ENCODE measurements at regions not wholly inside any gene's neighbourhood (a gene's known extent, or its start where the extent isn't known, plus 50 kb on each side); places are given as distances from the start of the nearest gene placed in this dataset.
"Not testable (repeated sequence)": the region's sequence is repeated elsewhere in the genome, so short reads cannot be mapped to it uniquely, and the experiment has no call there.

DNA sequence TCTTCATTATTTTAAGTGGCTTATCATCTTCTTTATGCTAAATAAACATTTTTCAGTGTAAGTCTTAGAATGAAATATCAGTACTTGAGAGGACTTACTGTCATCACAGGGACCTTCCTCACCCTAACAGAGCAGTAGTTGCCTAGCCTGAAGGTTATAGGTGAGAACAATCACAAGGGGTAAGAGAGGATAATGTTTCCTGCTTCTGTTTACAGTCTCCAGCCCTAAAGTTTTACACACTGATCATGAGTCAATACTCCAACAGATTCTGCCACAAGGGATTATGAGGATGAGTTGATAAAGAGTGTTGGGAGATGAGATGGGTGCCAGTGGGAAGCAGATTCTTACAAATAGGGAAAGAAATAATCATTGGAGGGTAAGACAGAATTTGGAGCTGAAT lies 265.1 kb upstream of the DAB2 start:
- no peak for DNase-seq (ENCODE audit: low read depth)
- TF ChIP-seq, protein P1, sequence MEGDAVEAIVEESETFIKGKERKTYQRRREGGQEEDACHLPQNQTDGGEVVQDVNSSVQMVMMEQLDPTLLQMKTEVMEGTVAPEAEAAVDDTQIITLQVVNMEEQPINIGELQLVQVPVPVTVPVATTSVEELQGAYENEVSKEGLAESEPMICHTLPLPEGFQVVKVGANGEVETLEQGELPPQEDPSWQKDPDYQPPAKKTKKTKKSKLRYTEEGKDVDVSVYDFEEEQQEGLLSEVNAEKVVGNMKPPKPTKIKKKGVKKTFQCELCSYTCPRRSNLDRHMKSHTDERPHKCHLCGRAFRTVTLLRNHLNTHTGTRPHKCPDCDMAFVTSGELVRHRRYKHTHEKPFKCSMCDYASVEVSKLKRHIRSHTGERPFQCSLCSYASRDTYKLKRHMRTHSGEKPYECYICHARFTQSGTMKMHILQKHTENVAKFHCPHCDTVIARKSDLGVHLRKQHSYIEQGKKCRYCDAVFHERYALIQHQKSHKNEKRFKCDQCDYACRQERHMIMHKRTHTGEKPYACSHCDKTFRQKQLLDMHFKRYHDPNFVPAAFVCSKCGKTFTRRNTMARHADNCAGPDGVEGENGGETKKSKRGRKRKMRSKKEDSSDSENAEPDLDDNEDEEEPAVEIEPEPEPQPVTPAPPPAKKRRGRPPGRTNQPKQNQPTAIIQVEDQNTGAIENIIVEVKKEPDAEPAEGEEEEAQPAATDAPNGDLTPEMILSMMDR (IDR thresholded peaks at IDR 0.05; ENCODE audit: insufficient read depth, low read length): no peak
- no peak overlapping the region for H3K4me3 ChIP-seq (ENCODE audit: low read depth, low read length)

DNA sequence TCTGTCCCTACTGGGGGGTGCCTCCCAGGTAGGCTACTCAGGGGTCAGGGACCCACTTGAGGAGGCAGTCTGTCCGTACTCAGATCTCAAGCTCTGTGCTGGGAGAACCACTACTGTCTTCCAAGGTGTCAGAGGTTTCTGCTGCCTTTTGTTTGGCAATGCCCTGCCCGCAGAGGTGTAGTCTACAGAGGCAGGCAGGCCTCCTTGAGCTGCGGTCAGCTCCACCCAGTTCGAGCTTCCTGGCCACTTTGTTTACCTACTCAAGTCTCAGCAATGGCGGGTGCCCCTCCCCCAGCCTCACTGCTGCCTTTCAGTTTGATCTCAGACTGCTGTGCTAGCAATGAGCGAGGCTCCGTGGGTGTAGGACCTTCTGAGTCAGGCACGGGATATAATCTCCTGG lies 263.1 kb upstream of the DAB2 start:
- not testable (repeated sequence) for DNase-seq (ENCODE audit: low read depth); H3K4me3 ChIP-seq (ENCODE audit: low read depth, low read length)

DNA sequence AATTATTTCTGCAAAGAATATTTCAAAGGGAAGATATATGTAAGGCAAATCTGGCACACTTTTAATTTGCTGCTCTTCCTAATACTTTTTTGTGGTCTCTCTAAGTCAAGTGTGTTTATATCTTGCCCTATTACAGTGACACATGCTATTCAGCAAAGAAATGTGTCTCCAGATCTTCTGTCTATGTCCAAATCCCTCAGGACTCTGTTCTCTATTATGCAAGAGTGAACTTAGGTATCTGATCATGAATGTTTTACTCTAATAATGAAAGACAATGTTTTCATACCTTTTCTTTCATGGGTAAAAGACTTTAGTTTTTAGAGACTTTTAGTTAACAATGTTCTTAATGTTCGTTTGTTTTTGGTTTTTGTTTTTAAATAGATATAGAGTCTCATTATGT lies 255.4 kb upstream of the DAB2 start:
- no peak for DNase-seq (ENCODE audit: low read depth)
- TF ChIP-seq, protein P1 (IDR thresholded peaks at IDR 0.05; ENCODE audit: insufficient read depth, low read length): no peak
- H3K4me3 ChIP-seq (ENCODE audit: low read depth, low read length): no peak overlapping the region

DNA sequence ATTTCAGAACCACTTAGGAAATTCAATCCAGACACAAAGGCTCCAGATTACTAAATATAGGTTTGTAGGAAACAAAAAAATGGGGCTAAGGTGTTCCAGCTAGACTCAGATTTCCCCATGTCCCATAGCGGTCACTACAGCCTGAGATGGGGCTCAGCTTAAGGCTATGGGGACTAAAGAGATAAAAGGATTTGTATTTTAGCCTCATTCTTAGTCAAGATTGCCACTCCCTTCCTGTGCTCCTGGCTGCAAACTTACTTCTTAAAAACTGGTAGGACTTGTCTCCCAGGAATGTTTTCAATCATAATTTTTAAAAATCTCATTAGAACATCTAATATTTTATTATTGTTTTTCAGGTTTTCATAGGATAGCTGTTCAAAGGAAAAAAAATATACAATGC lies 253.8 kb upstream of the DAB2 start:
- DNase-seq (ENCODE audit: low read depth): no peak
- TF ChIP-seq, protein P1 (IDR thresholded peaks at IDR 0.05; ENCODE audit: insufficient read depth, low read length): no peak
- no peak overlapping the region for H3K4me3 ChIP-seq (ENCODE audit: low read depth, low read length)

DNA sequence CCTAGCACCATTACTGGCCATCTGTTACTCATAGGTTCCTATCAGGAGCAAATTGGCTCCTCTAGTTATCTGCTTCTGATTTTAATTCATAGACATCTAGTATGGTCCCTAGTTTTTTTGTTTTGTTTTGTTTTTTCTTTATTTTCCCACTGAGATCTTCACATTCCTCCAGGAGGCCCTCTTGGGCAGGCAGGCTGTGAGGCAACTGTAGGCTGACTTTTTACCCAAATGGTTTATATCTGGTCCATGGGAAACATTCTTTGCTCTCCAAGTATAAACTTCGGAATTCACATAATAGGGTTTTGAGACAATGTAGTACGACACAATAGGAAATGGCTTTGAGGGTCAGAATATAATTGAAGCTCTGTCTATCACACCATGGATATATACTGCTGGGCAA lies 250.9 kb upstream of the DAB2 start:
- no peak overlapping the region for H3K4me3 ChIP-seq (ENCODE audit: low read depth, low read length)
- TF ChIP-seq, protein P1 (IDR thresholded peaks at IDR 0.05; ENCODE audit: insufficient read depth, low read length): no peak
- no peak for DNase-seq (ENCODE audit: low read depth)

DNA sequence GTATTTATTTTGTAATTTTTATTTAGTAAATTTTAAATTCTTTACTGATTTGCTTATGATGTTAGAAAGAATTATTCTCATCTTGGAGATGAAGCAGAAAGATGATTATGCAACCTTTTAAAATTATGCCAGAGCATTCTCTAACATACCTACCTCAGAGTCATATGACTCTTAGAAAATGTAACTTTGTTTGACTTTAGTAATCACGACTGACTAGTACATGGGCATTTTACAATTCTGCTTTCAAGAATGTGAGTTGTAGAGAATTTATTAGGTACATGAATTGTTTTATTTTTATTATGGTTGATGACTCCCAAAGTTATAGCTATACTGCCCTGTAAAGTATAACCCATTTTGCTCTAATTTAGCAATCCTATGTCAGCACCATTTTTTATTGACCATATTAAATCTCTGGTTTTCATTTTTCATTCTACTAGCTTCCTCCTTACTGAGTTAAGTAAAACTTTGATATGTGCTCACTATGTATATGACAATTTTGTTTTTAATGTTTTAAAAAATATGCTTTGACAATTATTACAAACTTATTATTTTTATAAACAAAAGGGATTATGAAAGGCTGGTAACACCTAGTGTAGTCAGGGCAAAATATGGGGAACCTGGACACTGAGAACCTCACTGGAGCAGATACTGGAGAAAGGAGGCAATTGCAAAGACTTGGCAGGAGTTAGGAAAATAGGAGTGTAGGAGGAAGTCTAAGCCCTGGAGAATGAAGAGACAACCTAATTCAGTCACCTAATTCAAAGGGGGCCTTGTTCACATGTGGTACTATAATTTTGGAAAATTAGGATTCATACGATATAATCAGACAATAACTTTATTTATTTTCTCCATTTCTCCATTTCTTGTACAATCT lies 249.7 kb upstream of the DAB2 start:
- no peak overlapping the region for H3K4me3 ChIP-seq (ENCODE audit: low read depth, low read length)
- TF ChIP-seq, protein P1 (IDR thresholded peaks at IDR 0.05; ENCODE audit: insufficient read depth, low read length): no peak
- DNase-seq (ENCODE audit: low read depth): no peak

DNA sequence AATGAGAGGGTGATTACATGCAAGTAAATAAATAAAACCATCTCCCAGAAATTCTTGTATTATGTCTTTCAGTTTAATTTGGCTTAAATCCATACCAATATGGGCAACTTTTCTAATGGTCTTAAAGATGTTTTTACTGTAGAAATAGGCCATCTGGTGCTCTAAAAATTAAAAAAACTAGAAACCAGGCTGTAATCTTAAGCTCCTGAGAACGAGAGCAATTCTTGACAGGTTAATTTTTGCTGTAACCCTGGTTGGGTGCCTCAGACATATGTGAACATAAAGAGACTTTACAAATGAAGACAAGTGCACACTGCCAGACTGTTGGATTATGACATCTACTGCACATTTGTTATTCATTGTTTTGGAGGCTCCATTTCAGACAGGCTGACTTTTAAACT lies 246.8 kb upstream of the DAB2 start:
- H3K4me3 ChIP-seq (ENCODE audit: low read depth, low read length): no peak overlapping the region
- DNase-seq (ENCODE audit: low read depth): no peak
- TF ChIP-seq, protein P1 (IDR thresholded peaks at IDR 0.05; ENCODE audit: insufficient read depth, low read length): no peak

Measured in fibroblast of the aortic adventitia (primary cell).